A549 (cell line): ENCODE measurements at regions not wholly inside any gene's neighbourhood (a gene's known extent, or its start where the extent isn't known, plus 50 kb on each side); places are given as distances from the start of the nearest gene placed in this dataset.

Experiments
- CHD2 ChIP-seq: fragments of 150-350 bp; IDR thresholded peaks from 2 replicates; pipeline ENCODE4 v1.6.1; 2014; ENCODE audit warnings: low read length; ENCODE audit not compliant: partially characterized antibody
- CTCF ChIP-seq: fragments of >200 bp; sonication (Bioruptor Twin); formaldehyde crosslinking; IDR thresholded peaks from 3 replicates; pipeline ENCODE4 v1.5.1; 2016
- EP300 ChIP-seq, 2 experiments: fragments of >200 bp; sonication (Bioruptor Twin); formaldehyde crosslinking; IDR thresholded peaks; 2 replicates in 1 of 2; 3 replicates in 1 of 2; pipeline ENCODE4 v1.6.1; 2016 to 2017
- MAFK ChIP-seq: fragments of 450-650 bp; IDR thresholded peaks from 2 replicates; pipeline ENCODE4 v1.6.1; 2014; ENCODE audit not compliant: partially characterized antibody

- no peak for TF ChIP-seq MAFK
- TF ChIP-seq CHD2 = no peak
- no peak for TF ChIP-seq CTCF
- TF ChIP-seq EP300 (IDR thresholded peaks at IDR 0.05) = no peak
Measured at GRCh38 chr21:28827422-28827821, 165.3 kb downstream of the LTN1 start.
